ENCODE measurements at regions not wholly inside any gene's neighbourhood (a gene's known extent, or its start where the extent isn't known, plus 50 kb on each side); places are given as distances from the start of the nearest gene placed in this dataset.

DNA sequence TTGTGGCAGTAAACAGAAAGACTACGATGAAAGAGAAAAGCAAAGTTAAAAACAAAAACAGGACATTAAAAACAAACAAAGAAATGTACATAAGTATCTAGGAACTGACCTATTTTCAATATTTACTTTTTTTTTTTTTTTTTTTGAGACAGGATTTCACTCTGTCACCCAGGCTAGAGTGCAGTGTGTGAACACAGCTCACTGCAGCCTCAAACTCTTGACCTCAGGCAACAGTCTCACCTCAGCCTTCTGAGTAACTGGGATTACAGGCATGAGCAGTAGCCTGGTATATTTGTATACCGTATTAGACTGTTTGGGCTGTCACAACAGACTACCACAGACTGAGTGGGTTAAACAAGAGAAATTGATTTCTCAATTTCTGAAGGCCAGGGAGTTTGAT is 1189.1 kb downstream of the CDH9 start:
- H3K27me3 ChIP-seq (ENCODE audit: control insufficient read depth, insufficient read depth, low read length) = no peaks in the 10 kb centered on the region
- no peak for DNase-seq (ENCODE audit: low read depth)
- TF ChIP-seq, protein P1, sequence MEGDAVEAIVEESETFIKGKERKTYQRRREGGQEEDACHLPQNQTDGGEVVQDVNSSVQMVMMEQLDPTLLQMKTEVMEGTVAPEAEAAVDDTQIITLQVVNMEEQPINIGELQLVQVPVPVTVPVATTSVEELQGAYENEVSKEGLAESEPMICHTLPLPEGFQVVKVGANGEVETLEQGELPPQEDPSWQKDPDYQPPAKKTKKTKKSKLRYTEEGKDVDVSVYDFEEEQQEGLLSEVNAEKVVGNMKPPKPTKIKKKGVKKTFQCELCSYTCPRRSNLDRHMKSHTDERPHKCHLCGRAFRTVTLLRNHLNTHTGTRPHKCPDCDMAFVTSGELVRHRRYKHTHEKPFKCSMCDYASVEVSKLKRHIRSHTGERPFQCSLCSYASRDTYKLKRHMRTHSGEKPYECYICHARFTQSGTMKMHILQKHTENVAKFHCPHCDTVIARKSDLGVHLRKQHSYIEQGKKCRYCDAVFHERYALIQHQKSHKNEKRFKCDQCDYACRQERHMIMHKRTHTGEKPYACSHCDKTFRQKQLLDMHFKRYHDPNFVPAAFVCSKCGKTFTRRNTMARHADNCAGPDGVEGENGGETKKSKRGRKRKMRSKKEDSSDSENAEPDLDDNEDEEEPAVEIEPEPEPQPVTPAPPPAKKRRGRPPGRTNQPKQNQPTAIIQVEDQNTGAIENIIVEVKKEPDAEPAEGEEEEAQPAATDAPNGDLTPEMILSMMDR (IDR thresholded peaks at IDR 0.05; ENCODE audit: insufficient read depth, low read length, poor library complexity, severe bottlenecking) = no peak

DNA sequence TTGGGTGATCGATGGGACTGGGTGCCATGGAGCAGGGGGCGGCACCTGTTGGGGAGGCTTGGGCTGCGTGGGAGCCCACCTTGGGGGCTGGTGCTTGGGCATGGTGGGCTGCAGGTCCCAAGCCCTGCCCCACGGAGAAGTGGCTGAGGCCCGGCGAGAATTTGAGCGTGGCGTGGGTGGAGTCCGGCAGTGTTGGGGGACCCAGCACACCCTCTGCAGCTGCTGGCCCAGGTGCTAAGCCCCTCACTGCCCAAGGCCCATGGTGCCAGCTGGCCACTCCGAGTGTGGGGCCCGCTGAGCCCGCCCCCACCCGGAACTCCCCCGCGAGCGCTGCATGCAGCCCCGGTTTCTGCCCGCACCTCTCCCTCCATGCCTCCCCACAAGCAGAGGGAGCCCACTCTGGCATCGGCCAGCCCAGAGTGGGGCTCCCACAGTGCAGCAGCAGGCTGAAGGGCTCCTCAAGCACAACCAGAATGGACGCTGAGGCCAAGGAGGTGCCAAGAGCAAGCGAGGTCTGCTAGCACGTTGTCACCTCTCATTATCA is 1178.6 kb upstream of the CDH10 start:
- Histone ChIP-seq H3K27me3 (ENCODE audit: control insufficient read depth, insufficient read depth, low read length) (no peaks in the 10 kb centered on the region), H3K4me3 (ENCODE audit: low read depth, low read length) (no peak overlapping the region), H3K36me3 (ENCODE audit: control insufficient read depth, insufficient read depth, low read length) (no peaks in the 10 kb centered on the region)
- TF ChIP-seq, protein P1 (IDR thresholded peaks at IDR 0.05; ENCODE audit: insufficient read depth, low read length, poor library complexity, severe bottlenecking) = no peak
- no peak for DNase-seq (ENCODE audit: low read depth)

More for the DNA sequence above, 1189.1 kb downstream of the CDH9 start:
- Histone ChIP-seq H3K4me3 (ENCODE audit: low read depth, low read length) (no peak overlapping the region), H3K36me3 (ENCODE audit: control insufficient read depth, insufficient read depth, low read length) (no peaks in the 10 kb centered on the region)

Measured in kidney epithelial cell (primary cell).